Transverse colon (tissue), 4 donors: ENCODE measurements at regions not wholly inside any gene's neighbourhood (a gene's known extent, or its start where the extent isn't known, plus 50 kb on each side); places are given as distances from the start of the nearest gene placed in this dataset.

ENCODE experiments used
- DNase-seq: peaks from one replicate; pipeline ENCODE4 v3.0.0-alpha.2; 2019
- H3K27ac ChIP-seq, 4 donors: fragments of 200-600 bp; sonication (generic); 2 replicates each; pipeline ENCODE4 v1.5.1; 2016 to 2018; ENCODE audit warnings: inconsistent platforms in 4 of 4
- H3K27me3 ChIP-seq: fragments of 200-600 bp; sonication (generic); 2 replicates; pipeline ENCODE4 v1.5.1; 2017; ENCODE audit warnings: inconsistent platforms
- H3K36me3 ChIP-seq, 4 donors: fragments of 200-600 bp; sonication (generic); 2 replicates each; pipeline ENCODE4 v1.5.1; 2017 to 2019; ENCODE audit warnings: inconsistent platforms in 4 of 4
- H3K4me1 ChIP-seq, 4 donors: fragments of 200-600 bp; sonication (generic); 2 replicates each; pipeline ENCODE4 v1.5.1; 2017 to 2020; ENCODE audit warnings: inconsistent platforms in 4 of 4
- H3K4me3 ChIP-seq, 4 donors: fragments of 200-600 bp; sonication (generic); 1 replicate in 1 of 4; 2 replicates in 3 of 4; pipeline versions ENCODE4 v1.5.1 to v1.6.1; 2017 to 2019; ENCODE audit warnings: inconsistent platforms in 4 of 4
- H3K9me3 ChIP-seq, 2 donors: fragments of 200-600 bp; sonication (generic); 2 replicates each; pipeline ENCODE4 v1.5.1; 2017 to 2019; ENCODE audit warnings: inconsistent platforms in 2 of 2
- EP300 ChIP-seq: sonication (generic); formaldehyde crosslinking; IDR thresholded peaks from one replicate; pipeline ENCODE4 v1.6.1; 2017; ENCODE audit warnings: antibody characterized with exemption, low read depth
- POLR2A ChIP-seq: fragments of 450-650 bp; IDR thresholded peaks from one replicate; pipeline ENCODE4 v1.6.1; 2016; ENCODE audit warnings: antibody characterized with exemption, mild to moderate bottlenecking, moderate library complexity
- POLR2AphosphoS5 ChIP-seq, 3 donors: sonication (generic); formaldehyde crosslinking; IDR thresholded peaks; one replicate each; pipeline ENCODE4 v1.6.1; 2016; ENCODE audit warnings: antibody characterized with exemption in 3 of 3
- WGBS, 2 donors: methylation state at CpG; one replicate each; pipeline ENCODE4 v1.1.5; 2018; ENCODE audit warnings: low coverage in 1 of 2; 5-methylcytosine and 5-hydroxymethylcytosine counted together
- in situ Hi-C, 4 donors: fragments of 200-750 bp; cut with MboI; loops; one replicate each; pipeline versions ENCODE4 v1.15.0 to v1.15.1; 2017; ENCODE audit warnings: low sequenced_read_pairs in 3 of 4, low pct_ligation_motif_present in 1 of 4, low pct_unique_long_range_greater_than_20kb in 1 of 4
- intact Hi-C: fragments of 100-400 bp; cut with DNase I; formaldehyde crosslinking; loops from one replicate; pipeline ENCODE4 v1.15.1; 2023; ENCODE audit warnings: low total_unique reads
- TF ChIP-seq, protein P1 (sequence below), 5 experiments: fragments of 200-600 bp in 3 of 5; fragments of 450-650 bp in 2 of 5; sonication (generic) in 3 of 5; IDR thresholded peaks; 1 replicate in 2 of 5; 2 replicates in 3 of 5; pipeline ENCODE4 v1.5.1; 2016 to 2017; ENCODE audit warnings: antibody characterized with exemption in 5 of 5, inconsistent platforms in 3 of 5, mild to moderate bottlenecking in 2 of 5, moderate library complexity in 1 of 5

DNA sequence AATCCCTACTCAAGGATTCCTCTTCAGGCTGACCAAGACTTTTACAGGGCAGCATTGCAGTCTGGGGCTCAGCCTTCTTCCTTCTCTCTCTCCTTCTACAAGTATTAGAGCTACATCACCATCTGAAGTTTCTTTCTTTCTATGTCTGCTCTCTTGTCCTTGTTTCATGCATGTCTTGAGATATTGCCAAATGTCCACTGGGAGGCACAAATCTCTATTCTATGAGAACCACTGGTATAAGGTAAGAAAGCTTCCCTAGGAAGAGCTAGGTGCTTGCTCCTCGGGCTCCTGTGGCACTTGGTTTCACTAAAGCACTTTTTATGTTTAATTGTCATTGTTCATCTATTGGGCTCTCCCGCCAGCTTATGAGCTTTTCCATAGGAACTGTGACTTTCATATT, 289.2 kb upstream of the PCSK5 start:
- Histone ChIP-seq H3K9me3 (no peaks in the 10 kb centered on the region), H3K36me3 (no peaks in the 10 kb centered on the region), H3K27ac (no peak overlapping the region), H3K27me3 (no peaks in the 10 kb centered on the region), H3K4me3 (no peak overlapping the region), H3K4me1 (no peaks in the 10 kb centered on the region)
- WGBS, 2 donors, result 84 to 100% methylated on average over 1 to 2 of the region's 2 CpGs
- intact Hi-C loops, result no loop called here
- DNase-seq, result no peak
- TF ChIP-seq POLR2A (no peak), EP300 (no peak), POLR2AphosphoS5 (IDR thresholded peaks at IDR 0.05) (no peak)
- TF ChIP-seq, protein P1, sequence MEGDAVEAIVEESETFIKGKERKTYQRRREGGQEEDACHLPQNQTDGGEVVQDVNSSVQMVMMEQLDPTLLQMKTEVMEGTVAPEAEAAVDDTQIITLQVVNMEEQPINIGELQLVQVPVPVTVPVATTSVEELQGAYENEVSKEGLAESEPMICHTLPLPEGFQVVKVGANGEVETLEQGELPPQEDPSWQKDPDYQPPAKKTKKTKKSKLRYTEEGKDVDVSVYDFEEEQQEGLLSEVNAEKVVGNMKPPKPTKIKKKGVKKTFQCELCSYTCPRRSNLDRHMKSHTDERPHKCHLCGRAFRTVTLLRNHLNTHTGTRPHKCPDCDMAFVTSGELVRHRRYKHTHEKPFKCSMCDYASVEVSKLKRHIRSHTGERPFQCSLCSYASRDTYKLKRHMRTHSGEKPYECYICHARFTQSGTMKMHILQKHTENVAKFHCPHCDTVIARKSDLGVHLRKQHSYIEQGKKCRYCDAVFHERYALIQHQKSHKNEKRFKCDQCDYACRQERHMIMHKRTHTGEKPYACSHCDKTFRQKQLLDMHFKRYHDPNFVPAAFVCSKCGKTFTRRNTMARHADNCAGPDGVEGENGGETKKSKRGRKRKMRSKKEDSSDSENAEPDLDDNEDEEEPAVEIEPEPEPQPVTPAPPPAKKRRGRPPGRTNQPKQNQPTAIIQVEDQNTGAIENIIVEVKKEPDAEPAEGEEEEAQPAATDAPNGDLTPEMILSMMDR (IDR thresholded peaks at IDR 0.05), result no peak
- in situ Hi-C loops, result no loop called here

DNA sequence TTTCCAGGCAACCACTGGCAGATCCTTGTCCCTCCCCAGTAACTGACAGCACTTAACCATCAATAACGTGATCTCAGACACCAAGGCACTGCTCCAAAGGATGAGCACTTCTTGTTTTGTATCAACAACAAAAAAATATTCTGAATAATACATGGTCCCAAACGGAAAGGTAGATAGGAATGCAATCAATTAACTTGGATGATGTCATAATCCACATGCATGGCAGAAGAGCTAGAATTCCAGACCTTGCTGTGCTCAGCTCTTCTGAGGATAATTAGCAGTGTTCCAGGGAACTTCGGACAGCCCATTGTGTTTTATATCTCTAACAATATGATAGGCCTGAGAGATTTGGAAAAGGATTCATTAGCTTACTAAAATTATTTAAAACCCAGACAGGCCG, 288.4 kb upstream of the PCSK5 start:
- Histone ChIP-seq H3K9me3 (no peaks in the 10 kb centered on the region), H3K4me1 (no peaks in the 10 kb centered on the region), H3K36me3 (no peaks in the 10 kb centered on the region), H3K4me3 (no peak overlapping the region), H3K27ac (no peak overlapping the region), H3K27me3 (no peaks in the 10 kb centered on the region)
- TF ChIP-seq POLR2A (no peak), POLR2AphosphoS5 (IDR thresholded peaks at IDR 0.05) (no peak), EP300 (no peak)
- TF ChIP-seq, protein P1 (IDR thresholded peaks at IDR 0.05), result no peak
- 74 to 92% methylated on average over 2 to 4 of the region's 4 CpGs for WGBS, 2 donors
- intact Hi-C loops (no loop called here), in situ Hi-C loops (no loop called here)
- no peak for DNase-seq

DNA sequence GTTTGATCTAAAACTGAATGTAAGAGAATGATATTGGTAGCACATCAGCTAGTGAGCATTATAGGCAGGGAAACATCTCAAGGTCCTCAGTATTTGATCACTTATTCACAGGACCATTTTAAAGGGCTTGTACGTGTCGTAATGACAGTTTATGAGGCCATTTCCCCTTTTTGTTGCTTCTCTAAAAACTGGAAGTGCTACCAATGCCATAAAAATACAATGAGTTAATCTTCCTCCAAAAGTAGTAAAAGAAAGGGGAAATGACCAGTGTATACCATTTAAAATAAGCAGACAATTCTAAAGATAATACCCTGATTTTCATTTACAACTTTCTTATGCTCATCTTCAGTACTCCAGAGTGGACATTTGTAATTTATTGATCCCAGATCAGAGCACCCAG, 285.8 kb upstream of the PCSK5 start:
- in situ Hi-C loops (no loop called here), intact Hi-C loops (no loop called here)
- H3K4me1 ChIP-seq, result no peaks in the 10 kb centered on the region

DNA sequence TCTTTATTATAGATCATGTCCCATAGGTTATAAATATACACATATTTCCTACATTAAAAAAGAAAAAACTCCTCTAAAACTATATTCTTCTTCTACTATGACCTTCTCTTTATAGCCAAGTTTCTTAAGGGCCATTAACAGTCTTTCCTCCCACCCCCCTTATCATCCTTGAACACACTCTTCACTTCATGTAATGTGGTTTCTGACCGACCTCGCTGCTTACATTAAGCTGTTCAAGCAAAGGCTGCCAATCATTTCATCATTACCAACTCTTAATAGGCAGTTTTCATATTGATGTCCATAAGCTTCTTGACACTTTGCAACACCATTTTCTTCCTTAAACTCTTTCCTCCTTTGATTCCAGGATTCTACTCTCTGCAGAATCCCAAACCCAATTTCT, 283.0 kb upstream of the PCSK5 start:
- Histone ChIP-seq H3K27me3 (no peaks in the 10 kb centered on the region), H3K27ac (no peak overlapping the region), H3K9me3 (no peaks in the 10 kb centered on the region), H3K4me3 (no peak overlapping the region), H3K36me3 (no peaks in the 10 kb centered on the region), H3K4me1 (no peaks in the 10 kb centered on the region)
- no peak for TF ChIP-seq EP300
- TF ChIP-seq, protein P1 (IDR thresholded peaks at IDR 0.05), result no peak
- TF ChIP-seq POLR2AphosphoS5 (IDR thresholded peaks at IDR 0.05), result no peak
- TF ChIP-seq POLR2A, result no peak
- DNase-seq, result no peak
- intact Hi-C loops, result no loop called here
- in situ Hi-C loops, result no loop called here
- 64 to 79% methylated on average over 2 of the region's 2 CpGs for WGBS, 2 donors

More for the DNA sequence above, 285.8 kb upstream of the PCSK5 start:
- Histone ChIP-seq H3K4me3 (no peak overlapping the region), H3K27me3 (no peaks in the 10 kb centered on the region), H3K9me3 (no peaks in the 10 kb centered on the region), H3K27ac (no peak overlapping the region), H3K36me3 (no peaks in the 10 kb centered on the region)
- 43% methylated on average over 2 of the region's 2 CpGs; no CpG with 5 or more reads in 1 of the 2 donors for WGBS, 2 donors
- no peak for DNase-seq
- TF ChIP-seq EP300 (no peak), POLR2A (no peak), POLR2AphosphoS5 (IDR thresholded peaks at IDR 0.05) (no peak)
- TF ChIP-seq, protein P1 (IDR thresholded peaks at IDR 0.05), result no peak
